IMR-90 (cell line): ENCODE measurements at regions not wholly inside any gene's neighbourhood (a gene's known extent, or its start where the extent isn't known, plus 50 kb on each side); places are given as distances from the start of the nearest gene placed in this dataset.
A peak's percentile ranks its signal among the peaks of the same experiment; 100 is the strongest.
"Not testable (repeated sequence)": the region's sequence is repeated elsewhere in the genome, so short reads cannot be mapped to it uniquely, and the experiment has no call there.

Experiments used
- ATAC-seq: fragments of 200-7000 bp; cut with Tn5 transposase; 2 replicates; pipeline ENCODE4 v1.9.1; 2020; ENCODE audit warnings: low read depth, mild to moderate bottlenecking, moderate library complexity
- BruUV-seq: library from RNA; stranded (reverse); fragments of 400-500 nt; replicated peaks from 2 replicates; lab custom pipeline; 2021; lab: Mats Ljungman, UMichigan
- CTCF ChIA-PET: fragments of 300-600 bp; formaldehyde crosslinking; extraction: SDS; loops from one replicate; lab custom pipeline; 2021; ENCODE audit warnings: antibody characterized with exemption; lab: Yijun Ruan, JAX
- POLR2A ChIA-PET: fragments of 300-600 bp; sonication (Branson Sonifier 250); formaldehyde crosslinking; loops from one replicate; lab custom pipeline; 2022; ENCODE audit warnings: antibody characterized with exemption; ENCODE audit not compliant: unreplicated experiment; lab: Charles Lee
- DNase-seq: peaks from one replicate; pipeline ENCODE4 v3.0.0; 2013
- H2AFZ ChIP-seq: replicated peaks from 2 replicates; pipeline ENCODE3; 2013; ENCODE audit warnings: low read length, mild to moderate bottlenecking; ENCODE audit not compliant: poor library complexity
- H2AK5ac ChIP-seq: 2 replicates; pipeline ENCODE4 v1.6.1; 2013; ENCODE audit warnings: low read depth, low read length, inconsistent platforms
- H2AK9ac ChIP-seq: replicated peaks from 2 replicates; pipeline ENCODE3; 2013; ENCODE audit warnings: mild to moderate bottlenecking, low read depth, low read length, moderate library complexity; ENCODE audit not compliant: poor library complexity
- H2BK120ac ChIP-seq: 2 replicates; pipeline ENCODE4 v1.6.1; 2013; ENCODE audit warnings: low read depth, low read length, inconsistent platforms
- H2BK15ac ChIP-seq: 3 replicates; pipeline ENCODE4 v1.6.1; 2013; ENCODE audit warnings: low read depth, low read length, inconsistent platforms
- H2BK20ac ChIP-seq: 2 replicates; pipeline ENCODE4 v1.6.1; 2013; ENCODE audit warnings: low read depth, mild to moderate bottlenecking, inconsistent platforms, low read length, moderate library complexity
- H2BK5ac ChIP-seq: 2 replicates; pipeline ENCODE4 v1.6.1; 2013; ENCODE audit warnings: mild to moderate bottlenecking, low read depth, low read length, inconsistent platforms; ENCODE audit not compliant: poor library complexity, severe bottlenecking
- H3K14ac ChIP-seq: replicated peaks from 2 replicates; pipeline ENCODE4 v1.6.1; 2013; ENCODE audit warnings: low read depth, low read length, inconsistent platforms
- H3K18ac ChIP-seq: 2 replicates; pipeline ENCODE4 v1.6.1; 2013; ENCODE audit warnings: low read depth, low read length, control low read depth
- H3K23ac ChIP-seq: 2 replicates; pipeline ENCODE4 v1.6.1; 2013; ENCODE audit warnings: low read depth, low read length, inconsistent platforms
- H3K27ac ChIP-seq: 2 replicates; pipeline ENCODE4 v1.5.1; 2013; ENCODE audit warnings: mild to moderate bottlenecking, control low read depth, low read length; ENCODE audit not compliant: insufficient read depth
- H3K27me3 ChIP-seq: 2 replicates; pipeline ENCODE4 v1.6.1; 2013; ENCODE audit warnings: low read length; ENCODE audit not compliant: control insufficient read depth, insufficient read depth
- H3K36me3 ChIP-seq: 2 replicates; pipeline ENCODE4 v1.6.1; 2013; ENCODE audit warnings: low read length, mixed read lengths; ENCODE audit not compliant: control insufficient read depth, insufficient read depth
- H3K4ac ChIP-seq: 2 replicates; pipeline ENCODE4 v1.6.1; 2013; ENCODE audit warnings: low read depth, low read length, inconsistent platforms
- H3K4me1 ChIP-seq: 2 replicates; pipeline ENCODE4 v1.6.1; 2013; ENCODE audit warnings: low read length, mixed read lengths; ENCODE audit not compliant: control insufficient read depth, insufficient read depth
- H3K4me2 ChIP-seq: 2 replicates; pipeline ENCODE4 v1.6.1; 2013; ENCODE audit warnings: low read depth, mild to moderate bottlenecking, control low read depth, low read length, moderate library complexity
- H3K4me3 ChIP-seq: 2 replicates; pipeline ENCODE4 v1.5.1; 2013; ENCODE audit warnings: low read depth, mild to moderate bottlenecking, control low read depth, low read length, moderate library complexity; ENCODE audit not compliant: insufficient read depth
- H3K56ac ChIP-seq: 2 replicates; pipeline ENCODE4 v1.6.1; 2013; ENCODE audit warnings: low read length, inconsistent platforms; ENCODE audit not compliant: insufficient read depth; ENCODE audit errors: extremely low read depth
- H3K79me1 ChIP-seq, 2 experiments: 2 replicates each; pipeline ENCODE4 v1.6.1; 2013; ENCODE audit warnings: low read length in 2 of 2, inconsistent platforms in 1 of 2, low read depth in 1 of 2
- H3K9ac ChIP-seq: 2 replicates; pipeline ENCODE4 v1.6.1; 2013; ENCODE audit warnings: low read depth, low read length, control low read depth
- H3K9me1 ChIP-seq: 2 replicates; pipeline ENCODE4 v1.6.1; 2013; ENCODE audit warnings: low read length, inconsistent platforms; ENCODE audit not compliant: insufficient read depth
- H3K9me3 ChIP-seq: 2 replicates; pipeline ENCODE4 v1.6.1; 2013; ENCODE audit warnings: low read length; ENCODE audit not compliant: control insufficient read depth, insufficient read depth
- H4K20me1 ChIP-seq: 2 replicates; pipeline ENCODE4 v1.6.1; 2013; ENCODE audit warnings: low read length, inconsistent platforms; ENCODE audit not compliant: insufficient read depth
- H4K5ac ChIP-seq: 2 replicates; pipeline ENCODE4 v1.6.1; 2013; ENCODE audit warnings: mild to moderate bottlenecking, low read depth, low read length, control low read depth
- H4K8ac ChIP-seq, 2 experiments: 2 replicates each; pipeline ENCODE4 v1.6.1; 2013; ENCODE audit warnings: low read depth in 2 of 2, low read length in 2 of 2, control low read depth in 1 of 2, inconsistent platforms in 1 of 2
- H4K91ac ChIP-seq: 2 replicates; pipeline ENCODE4 v1.6.1; 2013; ENCODE audit warnings: low read depth, low read length, inconsistent platforms; ENCODE audit not compliant: insufficient read depth
- WGBS, 2 experiments: methylation state at CpG; one replicate each; pipeline versions ENCODE4 v1.1.5 to v1.1.7; 2013; ENCODE audit warnings: missing lambda C conversion rate in 2 of 2; ENCODE audit not compliant: insufficient read length in 1 of 2; ENCODE audit errors: extremely low coverage in 2 of 2; 5-methylcytosine and 5-hydroxymethylcytosine counted together
- dilution Hi-C: fragments of 300-500 bp; cut with HindIII; formaldehyde crosslinking; loops from one replicate; pipeline ENCODE4 v1.14.3; 2018; ENCODE audit warnings: low sequenced_read_pairs; ENCODE audit not compliant: unreplicated experiment
- in situ Hi-C: fragments of 300-500 bp; cut with MboI; formaldehyde crosslinking; loops from 3 replicates; pipeline ENCODE4 v1.14.3; 2019; ENCODE audit warnings: low sequenced_read_pairs, inconsistent platforms, mixed read lengths
- intact Hi-C: fragments of 100-400 bp; cut with micrococcal nuclease; formaldehyde crosslinking; loops from 2 replicates; pipeline ENCODE4 v1.10.0; 2022
- TF ChIP-seq, protein P1 (sequence below): fragments of 150-350 bp; IDR thresholded peaks from 2 replicates; pipeline ENCODE4 v1.6.1; 2017; ENCODE audit warnings: mild to moderate bottlenecking, antibody characterized with exemption, low read length, low read depth

DNA sequence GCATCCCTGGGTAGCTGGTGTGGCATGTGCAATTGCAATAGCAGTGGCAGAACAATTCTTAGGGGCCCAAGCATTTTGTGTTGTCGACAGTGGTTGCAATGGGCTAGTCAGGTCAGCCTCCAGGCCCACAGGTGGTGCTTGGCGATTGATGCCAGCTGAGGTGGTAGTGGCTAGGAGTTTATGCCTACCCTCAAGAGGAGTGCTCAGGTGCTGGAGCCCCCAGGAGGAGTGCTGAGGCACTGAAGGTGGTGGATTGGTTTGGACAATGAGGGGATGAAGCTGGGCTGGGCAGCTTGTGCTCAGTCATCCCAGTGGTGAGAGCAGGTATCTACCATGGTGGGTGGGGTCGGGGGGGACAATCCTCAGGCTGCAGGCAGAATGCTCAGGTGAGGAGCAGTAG, 877.9 kb upstream of the TMEFF2 start:
- 50% methylated on average over 1 of the region's 3 CpGs; no CpG with 5 or more reads in 1 of the 2 experiments for WGBS, 2 experiments
- Histone ChIP-seq H3K56ac (no peak overlapping the region), H2BK120ac (no peak overlapping the region), H2AK9ac (peak overlapping the region; percentile 42), H3K4ac (no peak overlapping the region), H4K8ac (no peak overlapping the region), H3K36me3 (no peaks in the 10 kb centered on the region), H2BK20ac (no peak overlapping the region), H4K91ac (no peak overlapping the region), H2AK5ac (no peak overlapping the region), H3K4me3 (no peak overlapping the region), H4K20me1 (no peaks in the 10 kb centered on the region), H4K5ac (no peak overlapping the region), H3K79me1 (no peaks in the 10 kb centered on the region), H2AFZ (no peak overlapping the region), H2BK15ac (no peak overlapping the region), H3K23ac (no peak overlapping the region), H3K9ac (no peak overlapping the region), H3K4me2 (no peak overlapping the region), H3K9me1 (no peaks in the 10 kb centered on the region), H3K18ac (no peak overlapping the region), H3K9me3 (peaks cover 19% of the 10 kb centered on the region), H3K27me3 (no peaks in the 10 kb centered on the region), H2BK5ac (no peak overlapping the region), H3K4me1 (no peaks in the 10 kb centered on the region), H3K14ac (no peak overlapping the region), H3K27ac (no peak overlapping the region)
- dilution Hi-C loops: no loop called here
- in situ Hi-C loops: no loop called here
- TF ChIP-seq, protein P1, sequence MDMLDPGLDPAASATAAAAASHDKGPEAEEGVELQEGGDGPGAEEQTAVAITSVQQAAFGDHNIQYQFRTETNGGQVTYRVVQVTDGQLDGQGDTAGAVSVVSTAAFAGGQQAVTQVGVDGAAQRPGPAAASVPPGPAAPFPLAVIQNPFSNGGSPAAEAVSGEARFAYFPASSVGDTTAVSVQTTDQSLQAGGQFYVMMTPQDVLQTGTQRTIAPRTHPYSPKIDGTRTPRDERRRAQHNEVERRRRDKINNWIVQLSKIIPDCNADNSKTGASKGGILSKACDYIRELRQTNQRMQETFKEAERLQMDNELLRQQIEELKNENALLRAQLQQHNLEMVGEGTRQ: no peak
- intact Hi-C loops: no loop called here
- DNase-seq (no peak), ATAC-seq (no peak)
- CTCF ChIA-PET: no interaction called here
- POLR2A ChIA-PET: no interaction called here
- no TSS peak for BruUV-seq

DNA sequence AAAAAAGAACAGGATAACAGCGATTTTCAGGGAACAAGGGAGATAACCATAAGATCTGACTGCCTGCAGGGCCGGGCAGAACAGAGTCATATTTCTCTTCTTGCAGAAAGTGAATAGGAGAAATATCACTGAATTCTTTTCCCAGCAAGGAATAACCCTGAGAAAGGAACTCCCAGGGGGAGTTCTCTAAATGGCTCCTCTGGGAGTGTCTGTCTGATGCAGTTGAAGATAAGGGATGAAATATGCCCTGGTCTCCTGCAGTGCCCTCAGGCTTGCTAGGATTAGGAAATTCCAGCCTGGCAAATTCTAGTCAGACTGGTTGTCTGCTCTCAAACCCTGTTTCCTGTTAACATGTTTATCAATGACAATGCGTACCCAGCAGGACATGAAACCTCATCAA, 830.8 kb upstream of the TMEFF2 start:
- BruUV-seq, H3K9me3 ChIP-seq, H3K79me1 ChIP-seq, ATAC-seq, H3K36me3 ChIP-seq, H4K8ac ChIP-seq, H3K4me3 ChIP-seq, H3K14ac ChIP-seq, H2BK5ac ChIP-seq, H3K18ac ChIP-seq, H2BK20ac ChIP-seq, CTCF ChIA-PET, H3K23ac ChIP-seq, H3K9me1 ChIP-seq, H3K9ac ChIP-seq, POLR2A ChIA-PET, in situ Hi-C loops, H3K4ac ChIP-seq, H4K20me1 ChIP-seq, H3K4me1 ChIP-seq, H2AFZ ChIP-seq, H2BK15ac ChIP-seq, intact Hi-C loops, H3K56ac ChIP-seq, dilution Hi-C loops, H4K91ac ChIP-seq, H3K27ac ChIP-seq, H2AK5ac ChIP-seq, H2AK9ac ChIP-seq, H3K4me2 ChIP-seq, H3K27me3 ChIP-seq, H2BK120ac ChIP-seq, H4K5ac ChIP-seq, DNase-seq: not testable (repeated sequence)
- WGBS, 2 experiments: 60% methylated on average over 1 of the region's 3 CpGs; no CpG with 5 or more reads in 1 of the 2 experiments
